HCT116 (cell line): ENCODE measurements at regions not wholly inside any gene's neighbourhood (a gene's known extent, or its start where the extent isn't known, plus 50 kb on each side); places are given as distances from the start of the nearest gene placed in this dataset.
"Not testable (repeated sequence)": the region's sequence is repeated elsewhere in the genome, so short reads cannot be mapped to it uniquely, and the experiment has no call there.

Experiments used
- ATAC-seq: fragments of 200-7000 bp; cut with Tn5 transposase; 2 replicates; pipeline ENCODE4 v1.9.1; 2020; ENCODE audit warnings: mild to moderate bottlenecking, moderate library complexity
- BruUV-seq: library from RNA; stranded (reverse); fragments of 400-500 nt; replicated peaks from 2 replicates; lab custom pipeline; 2021; lab: Mats Ljungman, UMichigan
- CTCF ChIA-PET: fragments of 300-600 bp; sonication (Branson Sonifier 250); formaldehyde crosslinking; loops from one replicate; lab custom pipeline; 2021; ENCODE audit warnings: antibody characterized with exemption; lab: Charles Lee
- POLR2A ChIA-PET: fragments of 300-600, 350-600 bp; sonication (Branson Sonifier 250); formaldehyde crosslinking; loops from one replicate; lab custom pipeline; 2021; ENCODE audit warnings: antibody characterized with exemption; lab: Charles Lee
- RAD21 ChIA-PET, 2 experiments: fragments of 300-600 bp; sonication (Branson Sonifier 250); formaldehyde crosslinking; loops; one replicate each; lab custom pipeline; 2023; ENCODE audit warnings: low total read pairs in 2 of 2; ENCODE audit not compliant: uncharacterized antibody in 2 of 2, unreplicated experiment in 2 of 2, low non-redundant PET in 1 of 2; lab: Charles Lee
- DNase-seq: peaks from one replicate; pipeline ENCODE4 v3.0.0-alpha.2; 2010; ENCODE audit warnings: low read depth, low spot score
- H2AFZ ChIP-seq: fragments of 200-600 bp; shearing (Covaris generic), sonication (generic); 2 replicates; pipeline ENCODE4 v1.6.1; 2017; ENCODE audit warnings: low read depth, mixed run types, mixed read lengths, antibody characterized with exemption, low read length; ENCODE audit not compliant: poor library complexity, severe bottlenecking
- H3K27ac ChIP-seq: 2 replicates; pipeline ENCODE4 v1.5.1; 2012; ENCODE audit warnings: low read depth, low read length
- H3K27me3 ChIP-seq: fragments of 200-600 bp; sonication (generic); 2 replicates; pipeline ENCODE4 v1.6.1; 2016; ENCODE audit warnings: mixed run types, low read length, mixed read lengths; ENCODE audit not compliant: insufficient read depth
- H3K36me3 ChIP-seq, 2 experiments: fragments of 200-500 bp in 1 of 2; fragments of 200-600 bp in 1 of 2; sonication (Bioruptor generic) in 1 of 2; sonication (generic) in 1 of 2; 2 replicates each; pipeline versions ENCODE4 v1.5.1 to v1.6.1; 2014 to 2016; ENCODE audit warnings: low read length in 2 of 2, inconsistent platforms in 1 of 2, mixed read lengths in 1 of 2, mixed run types in 1 of 2; ENCODE audit not compliant: insufficient read depth in 2 of 2, control insufficient read depth in 1 of 2
- H3K4me1 ChIP-seq, 2 experiments: fragments of 200-600 bp in 1 of 2; sonication (generic) in 1 of 2; 2 replicates each; pipeline versions ENCODE4 v1.5.1 to v1.6.1; 2012 to 2017; ENCODE audit warnings: low read length in 2 of 2, inconsistent platforms in 1 of 2, mild to moderate bottlenecking in 1 of 2, mixed read lengths in 1 of 2, mixed run types in 1 of 2, moderate library complexity in 1 of 2; ENCODE audit not compliant: insufficient read depth in 2 of 2, control insufficient read depth in 1 of 2
- H3K4me2 ChIP-seq: fragments of 200-600 bp; sonication (generic); 2 replicates; pipeline ENCODE4 v1.6.1; 2017; ENCODE audit warnings: mixed run types, low read length, mixed read lengths
- H3K4me3 ChIP-seq, 2 experiments: fragments of 200-600 bp in 1 of 2; sonication (generic) in 1 of 2; replicated peaks in 1 of 2; 2 replicates each; pipeline ENCODE4 v1.5.1; 2011 to 2016; ENCODE audit warnings: low read length in 2 of 2, control low read depth in 1 of 2, low read depth in 1 of 2, mild to moderate bottlenecking in 1 of 2, mixed read lengths in 1 of 2, mixed run types in 1 of 2
- H3K79me2 ChIP-seq: fragments of 200-600 bp; sonication (generic); 2 replicates; pipeline ENCODE4 v1.6.1; 2017; ENCODE audit warnings: mild to moderate bottlenecking, mixed run types, low read length, moderate library complexity, mixed read lengths; ENCODE audit not compliant: insufficient read depth
- H3K9ac ChIP-seq: fragments of 200-600 bp; sonication (generic); 2 replicates; pipeline ENCODE4 v1.6.1; 2016; ENCODE audit warnings: low read length, mixed read lengths
- H3K9me2 ChIP-seq: fragments of 200-600 bp; sonication (generic), shearing (Covaris generic); 2 replicates; pipeline ENCODE4 v1.6.1; 2017; ENCODE audit warnings: mixed run types, mild to moderate bottlenecking, moderate library complexity; ENCODE audit not compliant: insufficient read depth
- H3K9me3 ChIP-seq, 2 experiments: fragments of 200-500 bp in 1 of 2; fragments of 200-600 bp in 1 of 2; sonication (Bioruptor generic) in 1 of 2; sonication (generic) in 1 of 2; 2 replicates each; pipeline ENCODE4 v1.6.1; 2014 to 2017; ENCODE audit warnings: low read length in 2 of 2, mixed read lengths in 2 of 2, inconsistent platforms in 1 of 2, low read depth in 1 of 2, mild to moderate bottlenecking in 1 of 2, mixed run types in 1 of 2, moderate library complexity in 1 of 2; ENCODE audit not compliant: control insufficient read depth in 1 of 2, insufficient read depth in 1 of 2
- H4K20me1 ChIP-seq: fragments of 200-600 bp; sonication (generic), shearing (Covaris generic); 2 replicates; pipeline ENCODE4 v1.6.1; 2017; ENCODE audit warnings: mixed run types, mild to moderate bottlenecking, moderate library complexity; ENCODE audit not compliant: insufficient read depth
- CBX3 ChIP-seq: IDR thresholded peaks from 2 replicates; pipeline ENCODE4 v1.6.1; 2012; ENCODE audit warnings: low read depth
- EGR1 ChIP-seq: IDR thresholded peaks from 2 replicates; pipeline ENCODE4 v1.6.1; 2012; ENCODE audit warnings: low read depth
- ELF1 ChIP-seq: IDR thresholded peaks from 2 replicates; pipeline ENCODE4 v1.6.1; 2012; ENCODE audit warnings: low read depth, borderline replicate concordance
- EZH2 ChIP-seq: fragments of 200-600 bp; sonication (generic); IDR thresholded peaks from 2 replicates; pipeline ENCODE4 v1.6.1; 2017; ENCODE audit warnings: antibody characterized with exemption, mixed run types
- MAX ChIP-seq: IDR thresholded peaks from 2 replicates; pipeline ENCODE4 v1.6.1; 2012
- SP1 ChIP-seq: IDR thresholded peaks from 2 replicates; pipeline ENCODE4 v1.6.1; 2012; ENCODE audit warnings: low read depth
- TCF7L2 ChIP-seq: IDR thresholded peaks from 2 replicates; pipeline ENCODE4 v1.7.0; 2011; ENCODE audit warnings: borderline replicate concordance, inconsistent platforms; ENCODE audit not compliant: insufficient read depth, insufficient read length; ENCODE audit errors: extremely low read depth
- ZBTB33 ChIP-seq: IDR thresholded peaks from 2 replicates; pipeline ENCODE4 v1.6.1; 2011; ENCODE audit warnings: mild to moderate bottlenecking, low read length, moderate library complexity; ENCODE audit not compliant: insufficient replicate concordance; ENCODE audit errors: extremely low read depth
- ZNF274 ChIP-seq: fragments of 200-500 bp; sonication (Bioruptor generic); IDR thresholded peaks from 2 replicates; pipeline ENCODE4 v1.6.1; 2014; ENCODE audit warnings: mild to moderate bottlenecking, low read depth, low read length, inconsistent platforms
- intact Hi-C: fragments of 100-400 bp; cut with micrococcal nuclease; formaldehyde crosslinking; loops from 2 replicates; pipeline ENCODE4 v1.10.0; 2022

- no peak overlapping the region for H3K9ac ChIP-seq
- H3K27ac ChIP-seq: no peak overlapping the region
- no peak overlapping the region for H3K4me2 ChIP-seq
- no peaks in the 10 kb centered on the region for H3K9me2 ChIP-seq
- H3K79me2 ChIP-seq: no peaks in the 10 kb centered on the region
- H2AFZ ChIP-seq: no peak overlapping the region
- no peaks in the 10 kb centered on the region for H3K9me3 ChIP-seq
- no peak for TF ChIP-seq EGR1
- no peak for TF ChIP-seq TCF7L2
- no peak for TF ChIP-seq MAX
- no peak for TF ChIP-seq ZNF274
- no peak for TF ChIP-seq ZBTB33
- TF ChIP-seq EZH2: no peak
- TF ChIP-seq CBX3: no peak
- TF ChIP-seq ELF1: no peak
- TF ChIP-seq SP1: no peak
- H3K4me3 ChIP-seq: no peak overlapping the region
- POLR2A ChIA-PET: interaction anchor here (0.8 kb wide), 1 partner anchor 19 kb away, joined by 3 read pairs; no protein-coding TSS in a partner anchor
- ATAC-seq: no peak
- no TSS peak for BruUV-seq
- intact Hi-C loops: no loop called here
- H4K20me1 ChIP-seq: no peaks in the 10 kb centered on the region
- CTCF ChIA-PET: interaction anchor here (1.5 kb wide), 1 partner anchor 23 kb away, joined by 5 read pairs; no protein-coding TSS in a partner anchor
- RAD21 ChIA-PET: interaction anchor here in 1 of 2 experiments (0.6 kb wide), 2 partner anchors 13 to 48 kb away, joined by 3 to 6 read pairs; no protein-coding TSS in a partner anchor
- no peaks in the 10 kb centered on the region for H3K36me3 ChIP-seq
- H3K27me3 ChIP-seq: peaks cover 3% of the 10 kb centered on the region; the same call in 1 of the 2 replicates
- DNase-seq: no peak
- H3K4me1 ChIP-seq: no peaks in the 10 kb centered on the region
Measured at GRCh38 chr5:157971571-157972216, 112.7 kb upstream of the CLINT1 start.

- ATAC-seq, H3K4me3 ChIP-seq, H3K27me3 ChIP-seq, H3K4me2 ChIP-seq, RAD21 ChIA-PET, DNase-seq, BruUV-seq, POLR2A ChIA-PET, intact Hi-C loops, H4K20me1 ChIP-seq, H3K27ac ChIP-seq, H3K9me3 ChIP-seq, CTCF ChIA-PET, H3K9me2 ChIP-seq, H3K79me2 ChIP-seq, H2AFZ ChIP-seq, H3K4me1 ChIP-seq, H3K36me3 ChIP-seq, H3K9ac ChIP-seq: not testable (repeated sequence)
Measured at GRCh38 chr5:157968570-157968969, 109.6 kb upstream of the CLINT1 start.
